Fibroblast of lung (primary cell): ENCODE measurements at regions not wholly inside any gene's neighbourhood (a gene's known extent, or its start where the extent isn't known, plus 50 kb on each side); places are given as distances from the start of the nearest gene placed in this dataset.
A peak's percentile ranks its signal among the peaks of the same experiment; 100 is the strongest.

Source experiments
- DNase-seq, 2 donors: peaks; one replicate each; pipeline versions ENCODE4 v3.0.0 to v3.0.0-alpha.2; 2010; ENCODE audit warnings: low read depth in 2 of 2
- H2AFZ ChIP-seq: 2 replicates; pipeline ENCODE4 v1.5.1; 2012; ENCODE audit warnings: low read length, control low read depth, inconsistent platforms
- H3K27ac ChIP-seq: 2 replicates; pipeline ENCODE4 v1.5.1; 2011; ENCODE audit warnings: low read length, control low read depth; ENCODE audit not compliant: insufficient read depth
- H3K27me3 ChIP-seq: 2 replicates; pipeline ENCODE4 v1.5.1; 2011; ENCODE audit warnings: mild to moderate bottlenecking, low read length; ENCODE audit not compliant: control insufficient read depth, insufficient read depth
- H3K36me3 ChIP-seq: 2 replicates; pipeline ENCODE4 v1.5.1; 2011; ENCODE audit warnings: low read length; ENCODE audit not compliant: control insufficient read depth, insufficient read depth
- H3K4me1 ChIP-seq: 2 replicates; pipeline ENCODE4 v1.5.1; 2011; ENCODE audit warnings: low read length; ENCODE audit not compliant: control insufficient read depth, insufficient read depth; ENCODE audit errors: extremely low read depth
- H3K4me2 ChIP-seq: 2 replicates; pipeline ENCODE4 v1.5.1; 2011; ENCODE audit warnings: low read length, control low read depth; ENCODE audit not compliant: insufficient read depth; ENCODE audit errors: extremely low read depth
- H3K4me3 ChIP-seq, 4 experiments: fragments of 200-600 bp in 1 of 4; sonication (generic) in 1 of 4; replicated peaks in 1 of 4; 2 replicates each; pipeline ENCODE4 v1.5.1; 2011 to 2016; ENCODE audit warnings: low read length in 4 of 4, low read depth in 3 of 4, mild to moderate bottlenecking in 3 of 4, control low read depth in 2 of 4, inconsistent platforms in 1 of 4, mixed read lengths in 1 of 4; ENCODE audit not compliant: insufficient read depth in 1 of 4; ENCODE audit errors: control extremely low read depth in 1 of 4
- H3K79me2 ChIP-seq: 2 replicates; pipeline ENCODE4 v1.5.1; 2012; ENCODE audit warnings: mild to moderate bottlenecking, low read length, inconsistent platforms; ENCODE audit not compliant: control insufficient read depth, insufficient read depth
- H3K9ac ChIP-seq: 2 replicates; pipeline ENCODE4 v1.5.1; 2011; ENCODE audit warnings: mild to moderate bottlenecking, low read length, control low read depth; ENCODE audit not compliant: insufficient read depth
- H3K9me3 ChIP-seq: 2 replicates; pipeline ENCODE4 v1.5.1; 2012; ENCODE audit warnings: low read depth, low read length; ENCODE audit not compliant: control insufficient read depth, insufficient read depth
- H4K20me1 ChIP-seq: 2 replicates; pipeline ENCODE4 v1.5.1; 2011; ENCODE audit warnings: low read length; ENCODE audit not compliant: control insufficient read depth, insufficient read depth; ENCODE audit errors: extremely low read depth
- EZH2 ChIP-seq: IDR thresholded peaks from 2 replicates; pipeline ENCODE4 v1.5.1; 2012; ENCODE audit warnings: low read length, control low read depth, mild to moderate bottlenecking; ENCODE audit errors: missing control alignments
- TF ChIP-seq, protein P1 (sequence below), 2 donors: IDR thresholded peaks in 1 of 2; conservative IDR thresholded peaks in 1 of 2; 1 replicate in 1 of 2; 2 replicates in 1 of 2; pipeline ENCODE4 v1.5.1; 2011 to 2012; ENCODE audit warnings: low read length in 2 of 2, control low read depth in 1 of 2, inconsistent platforms in 1 of 2, low read depth in 1 of 2, mild to moderate bottlenecking in 1 of 2

DNA sequence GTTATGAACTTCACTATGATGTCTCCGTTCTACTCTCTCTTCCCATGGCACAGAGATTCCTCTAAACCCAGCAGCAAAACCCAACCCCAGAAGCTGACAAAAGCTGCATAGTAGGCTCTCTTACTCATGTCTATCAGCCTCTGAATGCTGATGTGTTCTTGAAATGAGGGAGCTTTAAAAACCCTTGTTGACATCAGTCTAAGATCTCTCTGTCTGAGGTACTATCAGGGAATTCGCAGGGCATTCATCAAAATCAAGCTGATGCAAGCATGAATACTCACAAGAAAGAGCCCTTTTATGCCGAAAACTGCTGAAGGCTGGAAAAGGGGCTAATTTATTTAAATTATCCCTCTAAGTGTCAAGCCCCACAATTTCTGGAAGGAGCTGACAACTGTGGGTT, 710.6 kb upstream of the FANCL start:
- H3K79me2 ChIP-seq: no peaks in the 10 kb centered on the region
- no peaks in the 10 kb centered on the region for H3K27me3 ChIP-seq
- no peak overlapping the region for H3K9ac ChIP-seq
- TF ChIP-seq, protein P1, sequence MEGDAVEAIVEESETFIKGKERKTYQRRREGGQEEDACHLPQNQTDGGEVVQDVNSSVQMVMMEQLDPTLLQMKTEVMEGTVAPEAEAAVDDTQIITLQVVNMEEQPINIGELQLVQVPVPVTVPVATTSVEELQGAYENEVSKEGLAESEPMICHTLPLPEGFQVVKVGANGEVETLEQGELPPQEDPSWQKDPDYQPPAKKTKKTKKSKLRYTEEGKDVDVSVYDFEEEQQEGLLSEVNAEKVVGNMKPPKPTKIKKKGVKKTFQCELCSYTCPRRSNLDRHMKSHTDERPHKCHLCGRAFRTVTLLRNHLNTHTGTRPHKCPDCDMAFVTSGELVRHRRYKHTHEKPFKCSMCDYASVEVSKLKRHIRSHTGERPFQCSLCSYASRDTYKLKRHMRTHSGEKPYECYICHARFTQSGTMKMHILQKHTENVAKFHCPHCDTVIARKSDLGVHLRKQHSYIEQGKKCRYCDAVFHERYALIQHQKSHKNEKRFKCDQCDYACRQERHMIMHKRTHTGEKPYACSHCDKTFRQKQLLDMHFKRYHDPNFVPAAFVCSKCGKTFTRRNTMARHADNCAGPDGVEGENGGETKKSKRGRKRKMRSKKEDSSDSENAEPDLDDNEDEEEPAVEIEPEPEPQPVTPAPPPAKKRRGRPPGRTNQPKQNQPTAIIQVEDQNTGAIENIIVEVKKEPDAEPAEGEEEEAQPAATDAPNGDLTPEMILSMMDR (conservative IDR thresholded peaks at IDR 0.05 in 1 of 2, IDR thresholded peaks at IDR 0.05 in 1 of 2; ENCODE audit: low read depth in 1 of 2, low read length in 2 of 2): no peak
- TF ChIP-seq EZH2: no peak
- H3K4me1 ChIP-seq: no peaks in the 10 kb centered on the region
- no peaks in the 10 kb centered on the region for H3K9me3 ChIP-seq
- H2AFZ ChIP-seq: no peak overlapping the region
- no peak for DNase-seq
- H3K27ac ChIP-seq: no peak overlapping the region
- H3K4me2 ChIP-seq: no peak overlapping the region
- no peaks in the 10 kb centered on the region for H3K36me3 ChIP-seq
- H3K4me3 ChIP-seq: no peak overlapping the region
- H4K20me1 ChIP-seq: no peaks in the 10 kb centered on the region

DNA sequence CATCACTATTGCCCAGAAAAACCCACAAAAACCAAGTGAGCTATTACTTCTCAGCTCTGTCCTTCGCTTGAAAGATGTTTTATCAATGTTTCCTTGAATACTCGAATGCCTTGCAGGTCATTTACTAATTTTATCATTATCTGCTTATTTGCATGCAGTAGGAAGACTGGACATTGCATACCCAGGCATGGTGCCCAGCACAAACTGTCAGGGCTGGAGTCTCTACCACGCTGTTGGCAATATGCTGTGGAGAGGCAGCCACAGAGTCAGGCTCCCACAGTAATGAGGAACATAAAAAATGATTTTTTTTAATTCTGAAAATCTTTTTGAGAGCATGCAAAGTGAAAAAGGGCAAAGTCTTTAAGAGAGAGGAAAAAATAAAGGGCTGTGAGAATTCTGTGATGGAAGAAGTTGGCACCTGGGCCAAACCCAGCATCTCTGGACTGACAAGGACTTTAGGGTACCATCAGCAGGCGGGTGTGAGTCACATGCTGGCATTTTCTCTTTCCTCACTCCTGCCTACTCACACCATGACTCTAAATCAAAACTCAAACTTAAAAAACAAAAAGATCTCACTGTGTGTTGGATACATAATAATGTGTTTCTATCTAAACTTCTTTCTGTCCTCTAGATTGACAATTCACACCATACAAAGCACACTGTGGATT, 709.8 kb upstream of the FANCL start:
- Histone ChIP-seq H2AFZ (no peak overlapping the region), H3K27ac (no peak overlapping the region), H3K36me3 (no peaks in the 10 kb centered on the region), H3K27me3 (no peaks in the 10 kb centered on the region), H3K9me3 (no peaks in the 10 kb centered on the region), H4K20me1 (no peaks in the 10 kb centered on the region), H3K4me3 (no peak overlapping the region), H3K4me1 (no peaks in the 10 kb centered on the region), H3K79me2 (no peaks in the 10 kb centered on the region), H3K4me2 (no peak overlapping the region), H3K9ac (no peak overlapping the region)
- no peak for DNase-seq
- TF ChIP-seq, protein P1 (conservative IDR thresholded peaks at IDR 0.05 in 1 of 2, IDR thresholded peaks at IDR 0.05 in 1 of 2; ENCODE audit: low read depth in 1 of 2, low read length in 2 of 2): no peak
- TF ChIP-seq EZH2: no peak

DNA sequence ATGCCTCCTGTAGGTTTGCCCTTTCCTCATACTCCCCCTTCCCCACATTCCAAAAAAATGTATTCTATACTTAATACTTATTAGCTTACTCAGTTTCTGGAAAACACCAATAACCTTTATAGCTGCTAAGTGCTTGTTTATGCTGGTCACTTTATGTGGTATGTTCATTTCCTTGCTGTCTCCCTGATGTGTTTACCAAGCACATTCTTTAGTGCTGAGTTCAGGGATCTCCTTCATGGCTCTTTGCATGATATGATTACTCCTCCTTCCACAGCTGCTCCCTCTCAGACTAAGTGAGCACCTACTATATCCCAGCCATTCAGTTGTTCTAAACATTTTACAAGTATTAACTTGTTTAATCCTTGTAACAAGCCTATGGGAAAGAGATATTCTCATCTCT, 698.3 kb upstream of the FANCL start:
- peak; percentile 2 to 74 for DNase-seq
- no peak overlapping the region for H3K27ac ChIP-seq
- no peaks in the 10 kb centered on the region for H3K4me1 ChIP-seq

More for the DNA sequence above, 698.3 kb upstream of the FANCL start:
- H3K4me2 ChIP-seq: no peak overlapping the region
- no peaks in the 10 kb centered on the region for H4K20me1 ChIP-seq
- no peak overlapping the region for H2AFZ ChIP-seq
- no peak overlapping the region for H3K4me3 ChIP-seq
- H3K9me3 ChIP-seq: no peaks in the 10 kb centered on the region
- TF ChIP-seq, protein P1 (conservative IDR thresholded peaks at IDR 0.05 in 1 of 2, IDR thresholded peaks at IDR 0.05 in 1 of 2; ENCODE audit: low read depth in 1 of 2, low read length in 2 of 2): no peak
- TF ChIP-seq EZH2: no peak
- H3K79me2 ChIP-seq: no peaks in the 10 kb centered on the region
- no peaks in the 10 kb centered on the region for H3K36me3 ChIP-seq
- no peak overlapping the region for H3K9ac ChIP-seq
- no peaks in the 10 kb centered on the region for H3K27me3 ChIP-seq
